Trophoblast cell (in vitro differentiated cells and primary cell): ENCODE measurements at regions not wholly inside any gene's neighbourhood (a gene's known extent, or its start where the extent isn't known, plus 50 kb on each side); places are given as distances from the start of the nearest gene placed in this dataset.

Source experiments
- DNase-seq, 2 donors: peaks; one replicate each; pipeline ENCODE4 v3.0.0-alpha.2; 2016
- H2AFZ ChIP-seq: 2 replicates; pipeline ENCODE4 v1.6.1; 2013; ENCODE audit warnings: low read length, moderate library complexity, mild to moderate bottlenecking; ENCODE audit not compliant: insufficient read depth, poor library complexity
- H2AK5ac ChIP-seq: 2 replicates; pipeline ENCODE4 v1.6.1; 2013; ENCODE audit warnings: mild to moderate bottlenecking, low read length
- H2BK120ac ChIP-seq: 2 replicates; pipeline ENCODE4 v1.6.1; 2013; ENCODE audit warnings: low read length, mild to moderate bottlenecking, moderate library complexity; ENCODE audit not compliant: insufficient read depth, poor library complexity
- H2BK12ac ChIP-seq: 2 replicates; pipeline ENCODE4 v1.6.1; 2013; ENCODE audit warnings: mild to moderate bottlenecking, low read length, moderate library complexity
- H2BK5ac ChIP-seq: 2 replicates; pipeline ENCODE4 v1.6.1; 2013; ENCODE audit warnings: low read length, low read depth, moderate library complexity, mild to moderate bottlenecking; ENCODE audit not compliant: poor library complexity
- H3K14ac ChIP-seq: 2 replicates; pipeline ENCODE4 v1.6.1; 2013; ENCODE audit warnings: mild to moderate bottlenecking, low read length
- H3K18ac ChIP-seq: 2 replicates; pipeline ENCODE4 v1.6.1; 2013; ENCODE audit warnings: mild to moderate bottlenecking, low read length
- H3K23ac ChIP-seq: 2 replicates; pipeline ENCODE4 v1.6.1; 2013; ENCODE audit warnings: low read length
- H3K27ac ChIP-seq: 2 replicates; pipeline ENCODE4 v1.5.1; 2013; ENCODE audit warnings: low read depth, mild to moderate bottlenecking, inconsistent platforms, low read length, moderate library complexity
- H3K27me3 ChIP-seq: 2 replicates; pipeline ENCODE4 v1.6.1; 2013; ENCODE audit warnings: inconsistent platforms, mild to moderate bottlenecking, low read length, moderate library complexity; ENCODE audit not compliant: insufficient read depth
- H3K36me3 ChIP-seq, 2 experiments: 1 replicate in 1 of 2; 2 replicates in 1 of 2; pipeline ENCODE4 v1.6.1; 2013; ENCODE audit warnings: low read length in 2 of 2, mild to moderate bottlenecking in 2 of 2, moderate library complexity in 1 of 2; ENCODE audit not compliant: insufficient read depth in 2 of 2, control insufficient read depth in 1 of 2
- H3K4ac ChIP-seq: 2 replicates; pipeline ENCODE4 v1.6.1; 2013; ENCODE audit warnings: low read depth, mild to moderate bottlenecking, low read length, moderate library complexity
- H3K4me1 ChIP-seq, 2 experiments: 1 replicate in 1 of 2; 2 replicates in 1 of 2; pipeline ENCODE4 v1.6.1; 2013; ENCODE audit warnings: low read length in 2 of 2, mild to moderate bottlenecking in 2 of 2, moderate library complexity in 1 of 2; ENCODE audit not compliant: insufficient read depth in 2 of 2, control insufficient read depth in 1 of 2
- H3K4me2 ChIP-seq: 2 replicates; pipeline ENCODE4 v1.6.1; 2013; ENCODE audit warnings: inconsistent platforms, mild to moderate bottlenecking, low read length, moderate library complexity
- H3K4me3 ChIP-seq: 2 replicates; pipeline ENCODE4 v1.5.1; 2013; ENCODE audit warnings: mild to moderate bottlenecking, low read depth, low read length, inconsistent platforms
- H3K79me1 ChIP-seq: one replicate; pipeline ENCODE4 v1.6.1; 2013; ENCODE audit warnings: low read length
- H3K79me2 ChIP-seq: 2 replicates; pipeline ENCODE4 v1.6.1; 2013; ENCODE audit warnings: low read length, mild to moderate bottlenecking; ENCODE audit not compliant: control insufficient read depth, insufficient read depth, poor library complexity
- H3K9ac ChIP-seq: 2 replicates; pipeline ENCODE4 v1.6.1; 2013; ENCODE audit warnings: mild to moderate bottlenecking, low read length
- H3K9me3 ChIP-seq: 2 replicates; pipeline ENCODE4 v1.6.1; 2013; ENCODE audit warnings: low read depth, mild to moderate bottlenecking, control low read depth, inconsistent platforms, low read length; ENCODE audit not compliant: insufficient read depth
- H4K12ac ChIP-seq: 2 replicates; pipeline ENCODE4 v1.6.1; 2013; ENCODE audit warnings: low read depth, mild to moderate bottlenecking, low read length, moderate library complexity
- H4K8ac ChIP-seq: 2 replicates; pipeline ENCODE4 v1.6.1; 2013; ENCODE audit warnings: low read depth, mild to moderate bottlenecking, low read length, moderate library complexity
- H4K91ac ChIP-seq: one replicate; pipeline ENCODE4 v1.6.1; 2013; ENCODE audit warnings: low read depth, mild to moderate bottlenecking, low read length, moderate library complexity
- WGBS: extraction: QIAGEN DNeasy Blood & Tissue Kit; methylation state at CpG from one replicate; pipeline ENCODE4 v1.1.7; 2013; ENCODE audit warnings: missing lambda C conversion rate; ENCODE audit not compliant: insufficient read length, insufficient coverage; ENCODE audit errors: extremely low coverage; 5-methylcytosine and 5-hydroxymethylcytosine counted together

DNA sequence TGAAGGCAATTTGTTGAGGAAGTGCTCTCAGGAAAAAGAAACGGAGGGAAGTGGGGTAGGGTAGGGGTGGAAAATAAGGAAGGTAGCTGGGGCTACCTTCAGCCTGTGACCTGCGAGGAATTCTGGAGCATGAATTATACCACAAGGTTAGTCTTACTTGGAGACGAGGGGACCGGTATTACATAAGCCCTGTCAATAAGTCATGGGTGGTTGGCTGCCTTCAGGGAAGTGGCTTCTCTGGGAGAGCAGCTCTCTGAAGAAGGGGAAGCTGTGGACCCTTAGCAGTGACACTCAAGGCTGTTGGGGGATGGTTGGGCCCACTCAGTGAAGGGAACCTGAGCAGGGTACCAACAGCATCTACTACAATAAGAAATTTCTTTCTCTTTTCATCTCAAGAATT, 111.3 kb downstream of the TNFSF18 start:
- Histone ChIP-seq H3K14ac (peak overlapping the region; percentile 96), H4K12ac (no peak overlapping the region), H3K4me1 (peaks cover 11 to 12% of the 10 kb centered on the region in 2 experiments), H3K23ac (no peak overlapping the region), H2BK12ac (peak overlapping the region; percentile 100), H2AK5ac (peak overlapping the region; percentile 100), H2AFZ (no peak overlapping the region), H3K27me3 (no peaks in the 10 kb centered on the region), H2BK5ac (peak overlapping the region; percentile 93), H3K4me3 (no peak overlapping the region), H3K9me3 (peaks cover 7% of the 10 kb centered on the region), H2BK120ac (peak overlapping the region; percentile 98), H3K79me1 (peaks cover 15% of the 10 kb centered on the region), H3K18ac (peak overlapping the region; percentile 91), H3K9ac (no peak overlapping the region), H3K36me3 (no peaks in the 10 kb centered on the region), H3K4ac (peak overlapping the region; percentile 14), H4K8ac (peak overlapping the region; percentile 60), H3K27ac (no peak overlapping the region), H3K4me2 (no peak overlapping the region), H3K79me2 (peaks cover 4% of the 10 kb centered on the region), H4K91ac (peak overlapping the region; percentile 76)
- no CpG with 5 or more reads among the region's 4 CpGs for WGBS
- DNase-seq = no peak

GRCh38 chr1:172940174-172940855, 110.4 kb downstream of the TNFSF18 start:
- Histone ChIP-seq H3K23ac (no peak overlapping the region), H2AK5ac (no peak overlapping the region), H3K4me3 (no peak overlapping the region), H3K36me3 (no peaks in the 10 kb centered on the region), H2BK12ac (peak overlapping the region; percentile 84), H3K4me2 (no peak overlapping the region), H3K9ac (no peak overlapping the region), H4K91ac (peak overlapping the region; percentile 28), H3K4ac (peak overlapping the region; percentile 6), H4K8ac (peak overlapping the region; percentile 73), H3K18ac (peak overlapping the region; percentile 52), H3K79me2 (peaks cover 4% of the 10 kb centered on the region), H3K79me1 (peaks cover 15% of the 10 kb centered on the region), H2BK120ac (peak overlapping the region; percentile 82), H3K14ac (no peak overlapping the region), H4K12ac (no peak overlapping the region), H3K4me1 (peaks cover 14 to 16% of the 10 kb centered on the region in 2 experiments), H3K27me3 (no peaks in the 10 kb centered on the region), H2BK5ac (peak overlapping the region; percentile 68), H3K9me3 (peaks cover 7% of the 10 kb centered on the region), H3K27ac (peak overlapping the region; percentile 77), H2AFZ (no peak overlapping the region)
- DNase-seq = peak in 1 of 2 donors; percentile 16
- WGBS = no CpG with 5 or more reads among the region's 5 CpGs

DNA sequence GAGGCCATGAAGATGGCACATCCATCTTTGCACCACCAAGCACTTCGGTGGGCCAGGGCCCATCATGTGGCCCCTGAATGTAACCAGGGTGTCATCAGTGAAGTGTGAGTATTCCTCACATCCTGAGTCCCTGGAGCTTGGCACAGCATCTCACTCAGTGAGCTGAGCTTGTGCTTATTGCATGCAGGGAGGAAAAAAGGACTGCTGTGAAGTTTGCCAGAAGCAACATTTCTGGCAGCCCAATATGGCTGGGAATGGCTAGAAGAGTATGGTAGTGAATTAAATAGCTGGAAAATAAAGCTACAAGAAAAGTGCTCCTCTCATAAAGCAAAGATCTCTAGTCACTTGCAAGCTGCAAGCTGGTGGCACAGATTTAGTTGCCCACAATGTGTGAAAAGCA, 109.3 kb downstream of the TNFSF18 start:
- peaks cover 4% of the 10 kb centered on the region for H3K79me2 ChIP-seq
- DNase-seq = no peak
- H2BK12ac ChIP-seq = peak overlapping the region; percentile 75
- H4K12ac ChIP-seq = no peak overlapping the region
- H2BK5ac ChIP-seq = peak overlapping the region; percentile 5
- H2BK120ac ChIP-seq = peak overlapping the region; percentile 41
- H3K27me3 ChIP-seq = no peaks in the 10 kb centered on the region
- peak overlapping the region; percentile 28 for H4K91ac ChIP-seq
- peak overlapping the region; percentile 8 for H3K14ac ChIP-seq
- H3K18ac ChIP-seq = peak overlapping the region; percentile 49
- no peak overlapping the region for H3K23ac ChIP-seq
- no peak overlapping the region for H4K8ac ChIP-seq
- H3K9ac ChIP-seq = no peak overlapping the region
- H3K4me1 ChIP-seq = peaks cover 14 to 18% of the 10 kb centered on the region in 2 experiments
- no peak overlapping the region for H3K4me2 ChIP-seq
- no peak overlapping the region for H3K4me3 ChIP-seq
- no CpG with 5 or more reads among the region's 1 CpG for whole genome bisulfite sequencing
- peak overlapping the region; percentile 85 for H2AK5ac ChIP-seq
- H3K4ac ChIP-seq = no peak overlapping the region
- H3K27ac ChIP-seq = no peak overlapping the region
- H3K79me1 ChIP-seq = peaks cover 15% of the 10 kb centered on the region
- H3K9me3 ChIP-seq = peaks cover 7% of the 10 kb centered on the region
- H3K36me3 ChIP-seq = no peaks in the 10 kb centered on the region
- no peak overlapping the region for H2AFZ ChIP-seq

GRCh38 chr1:172941945-172942344, 108.8 kb downstream of the TNFSF18 start:
- no peak for DNase-seq
- Histone ChIP-seq H2BK120ac (no peak overlapping the region), H3K79me2 (peaks cover 4% of the 10 kb centered on the region), H3K27ac (no peak overlapping the region), H3K18ac (no peak overlapping the region), H3K4ac (no peak overlapping the region), H3K79me1 (peaks cover 15% of the 10 kb centered on the region), H3K14ac (no peak overlapping the region), H3K23ac (no peak overlapping the region), H2BK12ac (no peak overlapping the region), H3K4me2 (no peak overlapping the region), H2AK5ac (no peak overlapping the region), H3K4me3 (no peak overlapping the region), H3K27me3 (no peaks in the 10 kb centered on the region), H3K9me3 (peaks cover 7% of the 10 kb centered on the region), H4K12ac (no peak overlapping the region), H4K8ac (no peak overlapping the region), H3K9ac (no peak overlapping the region), H3K4me1 (peaks cover 14 to 18% of the 10 kb centered on the region in 2 experiments), H2BK5ac (no peak overlapping the region), H4K91ac (no peak overlapping the region), H2AFZ (no peak overlapping the region), H3K36me3 (no peaks in the 10 kb centered on the region)
- WGBS = no CpG with 5 or more reads among the region's 2 CpGs
